Neural cell (in vitro differentiated cells): ENCODE measurements at regions not wholly inside any gene's neighbourhood (a gene's known extent, or its start where the extent isn't known, plus 50 kb on each side); places are given as distances from the start of the nearest gene placed in this dataset.

ENCODE experiments used
- H2AFZ ChIP-seq: fragments of 200-600, 300-800 bp; sonication (generic), shearing (Covaris generic); 2 replicates; pipeline ENCODE4 v1.6.0; 2014; ENCODE audit warnings: low read depth, mild to moderate bottlenecking, antibody characterized with exemption, low read length, moderate library complexity
- H3F3A ChIP-seq: fragments of 200-600 bp; shearing (Covaris generic); 2 replicates; pipeline ENCODE4 v1.6.1; 2016; ENCODE audit warnings: mild to moderate bottlenecking, moderate library complexity, mixed read lengths, antibody characterized with exemption, low read length; ENCODE audit not compliant: insufficient read depth, poor library complexity, severe bottlenecking
- H3K27ac ChIP-seq: fragments of 200-600, 300-800 bp; sonication (generic), shearing (Covaris generic); 2 replicates; pipeline ENCODE4 v1.5.1; 2014; ENCODE audit warnings: mild to moderate bottlenecking, low read length, moderate library complexity
- H3K27me3 ChIP-seq: fragments of 300-800, 200-600 bp; sonication (generic), shearing (Covaris generic); 2 replicates; pipeline ENCODE4 v1.6.0; 2014; ENCODE audit warnings: mild to moderate bottlenecking, low read depth, low read length, moderate library complexity; ENCODE audit not compliant: insufficient read depth
- H3K36me3 ChIP-seq: fragments of 300-800, 200-600 bp; sonication (generic), shearing (Covaris generic); 2 replicates; pipeline ENCODE4 v1.5.1; 2014; ENCODE audit warnings: mild to moderate bottlenecking, antibody characterized with exemption, low read length, moderate library complexity; ENCODE audit not compliant: insufficient read depth
- H3K4me2 ChIP-seq: fragments of 300-800, 200-600 bp; sonication (generic), shearing (Covaris generic); 2 replicates; pipeline ENCODE4 v1.6.0; 2014; ENCODE audit warnings: mild to moderate bottlenecking, low read length
- H3K4me3 ChIP-seq: fragments of 300-800, 200-600 bp; sonication (generic), shearing (Covaris generic); 2 replicates; pipeline ENCODE4 v1.5.1; 2014; ENCODE audit warnings: mild to moderate bottlenecking, low read length, moderate library complexity
- H3K79me2 ChIP-seq: fragments of 200-600 bp; shearing (Covaris generic); replicated peaks from 2 replicates; pipeline ENCODE4 v1.6.0; 2014; ENCODE audit warnings: mild to moderate bottlenecking, low read length, moderate library complexity; ENCODE audit not compliant: insufficient read depth
- H3K9ac ChIP-seq: fragments of 300-800, 200-600 bp; sonication (generic), shearing (Covaris generic); 2 replicates; pipeline ENCODE4 v1.6.1; 2016; ENCODE audit warnings: mild to moderate bottlenecking, low read length, mixed read lengths
- H3K9me2 ChIP-seq: fragments of 200-600 bp; shearing (Covaris generic); 2 replicates; pipeline ENCODE4 v1.6.1; 2016; ENCODE audit warnings: mild to moderate bottlenecking, low read length, mixed read lengths; ENCODE audit not compliant: insufficient read depth
- H3K9me3 ChIP-seq: fragments of 200-600, 300-800 bp; sonication (generic), shearing (Covaris generic); 2 replicates; pipeline ENCODE4 v1.6.1; 2016; ENCODE audit warnings: mild to moderate bottlenecking, mixed run types, low read length, moderate library complexity, mixed read lengths
- H4K20me1 ChIP-seq: fragments of 200-600 bp; shearing (Covaris generic); 2 replicates; pipeline ENCODE4 v1.6.1; 2016; ENCODE audit warnings: mild to moderate bottlenecking, mixed run types; ENCODE audit not compliant: insufficient read depth
- EP300 ChIP-seq: fragments of 450-650 bp; conservative IDR thresholded peaks from 2 replicates; pipeline ENCODE4 v1.6.1; 2014; ENCODE audit warnings: antibody characterized with exemption, mild to moderate bottlenecking, moderate library complexity; ENCODE audit not compliant: poor library complexity, severe bottlenecking
- EZH2 ChIP-seq: fragments of 200-600, 300-800 bp; shearing (Covaris generic), sonication (generic); IDR thresholded peaks from 2 replicates; pipeline ENCODE4 v1.6.1; 2014; ENCODE audit warnings: antibody characterized with exemption, low read length, borderline replicate concordance, mild to moderate bottlenecking; ENCODE audit not compliant: insufficient read depth, poor library complexity, severe bottlenecking
- MXI1 ChIP-seq: fragments of 450-650 bp; conservative IDR thresholded peaks from 2 replicates; pipeline ENCODE4 v1.6.1; 2014; ENCODE audit warnings: antibody characterized with exemption, mild to moderate bottlenecking; ENCODE audit not compliant: poor library complexity, severe bottlenecking
- POLR2AphosphoS5 ChIP-seq: IDR thresholded peaks from 2 replicates; pipeline ENCODE4 v1.6.1; 2012
- RAD21 ChIP-seq: fragments of 450-650 bp; conservative IDR thresholded peaks from 2 replicates; pipeline ENCODE4 v1.6.1; 2014; ENCODE audit warnings: antibody characterized with exemption, mild to moderate bottlenecking, moderate library complexity
- SMC3 ChIP-seq: fragments of 450-650 bp; conservative IDR thresholded peaks from 2 replicates; pipeline ENCODE4 v1.6.1; 2014; ENCODE audit warnings: antibody characterized with exemption, mild to moderate bottlenecking, moderate library complexity; ENCODE audit not compliant: poor library complexity
- TAF1 ChIP-seq: IDR thresholded peaks from 2 replicates; pipeline ENCODE4 v1.6.1; 2012; ENCODE audit warnings: low read depth
- TF ChIP-seq, protein P1 (sequence below): fragments of 450-650 bp; IDR thresholded peaks from 2 replicates; pipeline ENCODE4 v1.5.1; 2014; ENCODE audit warnings: antibody characterized with exemption, mild to moderate bottlenecking, moderate library complexity; ENCODE audit not compliant: poor library complexity, severe bottlenecking
- TF ChIP-seq, protein P2 (sequence below): IDR thresholded peaks from 2 replicates; pipeline ENCODE4 v1.6.1; 2012; ENCODE audit warnings: borderline replicate concordance

- Histone ChIP-seq H3K27ac (no peak overlapping the region), H3K36me3 (no peaks in the 10 kb centered on the region)
These were observed 380.8 kb upstream of the CDH18 start for GRCh38 chr5:20368571-20369517.

GRCh38 chr5:20367178-20367577 is 379.2 kb upstream of the CDH18 start:
- Histone ChIP-seq H3K36me3 (no peaks in the 10 kb centered on the region), H3F3A (no peaks in the 10 kb centered on the region), H3K9ac (no peak overlapping the region), H3K27ac (no peak overlapping the region), H3K9me2 (no peaks in the 10 kb centered on the region), H3K4me3 (no peak overlapping the region), H3K9me3 (no peaks in the 10 kb centered on the region), H4K20me1 (no peaks in the 10 kb centered on the region), H2AFZ (no peak overlapping the region), H3K27me3 (no peaks in the 10 kb centered on the region), H3K79me2 (no peaks in the 10 kb centered on the region), H3K4me2 (no peak overlapping the region)
- TF ChIP-seq EZH2 (no peak), MXI1 (no peak), SMC3 (no peak), TAF1 (no peak), EP300 (no peak), POLR2AphosphoS5 (no peak), RAD21 (no peak)
- TF ChIP-seq, protein P1, sequence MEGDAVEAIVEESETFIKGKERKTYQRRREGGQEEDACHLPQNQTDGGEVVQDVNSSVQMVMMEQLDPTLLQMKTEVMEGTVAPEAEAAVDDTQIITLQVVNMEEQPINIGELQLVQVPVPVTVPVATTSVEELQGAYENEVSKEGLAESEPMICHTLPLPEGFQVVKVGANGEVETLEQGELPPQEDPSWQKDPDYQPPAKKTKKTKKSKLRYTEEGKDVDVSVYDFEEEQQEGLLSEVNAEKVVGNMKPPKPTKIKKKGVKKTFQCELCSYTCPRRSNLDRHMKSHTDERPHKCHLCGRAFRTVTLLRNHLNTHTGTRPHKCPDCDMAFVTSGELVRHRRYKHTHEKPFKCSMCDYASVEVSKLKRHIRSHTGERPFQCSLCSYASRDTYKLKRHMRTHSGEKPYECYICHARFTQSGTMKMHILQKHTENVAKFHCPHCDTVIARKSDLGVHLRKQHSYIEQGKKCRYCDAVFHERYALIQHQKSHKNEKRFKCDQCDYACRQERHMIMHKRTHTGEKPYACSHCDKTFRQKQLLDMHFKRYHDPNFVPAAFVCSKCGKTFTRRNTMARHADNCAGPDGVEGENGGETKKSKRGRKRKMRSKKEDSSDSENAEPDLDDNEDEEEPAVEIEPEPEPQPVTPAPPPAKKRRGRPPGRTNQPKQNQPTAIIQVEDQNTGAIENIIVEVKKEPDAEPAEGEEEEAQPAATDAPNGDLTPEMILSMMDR = no peak
- TF ChIP-seq, protein P2, sequence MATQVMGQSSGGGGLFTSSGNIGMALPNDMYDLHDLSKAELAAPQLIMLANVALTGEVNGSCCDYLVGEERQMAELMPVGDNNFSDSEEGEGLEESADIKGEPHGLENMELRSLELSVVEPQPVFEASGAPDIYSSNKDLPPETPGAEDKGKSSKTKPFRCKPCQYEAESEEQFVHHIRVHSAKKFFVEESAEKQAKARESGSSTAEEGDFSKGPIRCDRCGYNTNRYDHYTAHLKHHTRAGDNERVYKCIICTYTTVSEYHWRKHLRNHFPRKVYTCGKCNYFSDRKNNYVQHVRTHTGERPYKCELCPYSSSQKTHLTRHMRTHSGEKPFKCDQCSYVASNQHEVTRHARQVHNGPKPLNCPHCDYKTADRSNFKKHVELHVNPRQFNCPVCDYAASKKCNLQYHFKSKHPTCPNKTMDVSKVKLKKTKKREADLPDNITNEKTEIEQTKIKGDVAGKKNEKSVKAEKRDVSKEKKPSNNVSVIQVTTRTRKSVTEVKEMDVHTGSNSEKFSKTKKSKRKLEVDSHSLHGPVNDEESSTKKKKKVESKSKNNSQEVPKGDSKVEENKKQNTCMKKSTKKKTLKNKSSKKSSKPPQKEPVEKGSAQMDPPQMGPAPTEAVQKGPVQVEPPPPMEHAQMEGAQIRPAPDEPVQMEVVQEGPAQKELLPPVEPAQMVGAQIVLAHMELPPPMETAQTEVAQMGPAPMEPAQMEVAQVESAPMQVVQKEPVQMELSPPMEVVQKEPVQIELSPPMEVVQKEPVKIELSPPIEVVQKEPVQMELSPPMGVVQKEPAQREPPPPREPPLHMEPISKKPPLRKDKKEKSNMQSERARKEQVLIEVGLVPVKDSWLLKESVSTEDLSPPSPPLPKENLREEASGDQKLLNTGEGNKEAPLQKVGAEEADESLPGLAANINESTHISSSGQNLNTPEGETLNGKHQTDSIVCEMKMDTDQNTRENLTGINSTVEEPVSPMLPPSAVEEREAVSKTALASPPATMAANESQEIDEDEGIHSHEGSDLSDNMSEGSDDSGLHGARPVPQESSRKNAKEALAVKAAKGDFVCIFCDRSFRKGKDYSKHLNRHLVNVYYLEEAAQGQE = no peak

More at GRCh38 chr5:20368571-20369517, 380.8 kb upstream of the CDH18 start:
- H3K79me2 ChIP-seq = no peaks in the 10 kb centered on the region
- no peaks in the 10 kb centered on the region for H3K9me3 ChIP-seq
- H3F3A ChIP-seq = no peaks in the 10 kb centered on the region
- no peak overlapping the region for H2AFZ ChIP-seq
- H3K9me2 ChIP-seq = no peaks in the 10 kb centered on the region
- H3K27me3 ChIP-seq = no peaks in the 10 kb centered on the region
- TF ChIP-seq EZH2 (no peak), RAD21 (no peak), TAF1 (no peak), SMC3 (no peak), POLR2AphosphoS5 (no peak), EP300 (no peak), MXI1 (no peak)
- TF ChIP-seq, protein P1 = no peak
- TF ChIP-seq, protein P2 = no peak
- H3K4me3 ChIP-seq = no peak overlapping the region
- H3K4me2 ChIP-seq = no peak overlapping the region
- no peak overlapping the region for H3K9ac ChIP-seq
- H4K20me1 ChIP-seq = no peaks in the 10 kb centered on the region
